Upper lobe of left lung (tissue), 4 donors: ENCODE measurements at regions not wholly inside any gene's neighbourhood (a gene's known extent, or its start where the extent isn't known, plus 50 kb on each side); places are given as distances from the start of the nearest gene placed in this dataset.

Source experiments
- POLR2A ChIP-seq, 4 donors: fragments of 450-650 bp; IDR thresholded peaks; one replicate each; pipeline ENCODE4 v1.5.1; 2016 to 2017; ENCODE audit warnings: antibody characterized with exemption in 4 of 4, mild to moderate bottlenecking in 2 of 4
- TF ChIP-seq, protein P1 (sequence below), 6 experiments: fragments of 450-650 bp in 4 of 6; fragments of 200-600 bp in 2 of 6; sonication (generic) in 2 of 6; IDR thresholded peaks; one replicate each; pipeline ENCODE4 v1.5.1; 2016 to 2019; ENCODE audit warnings: antibody characterized with exemption in 6 of 6

DNA sequence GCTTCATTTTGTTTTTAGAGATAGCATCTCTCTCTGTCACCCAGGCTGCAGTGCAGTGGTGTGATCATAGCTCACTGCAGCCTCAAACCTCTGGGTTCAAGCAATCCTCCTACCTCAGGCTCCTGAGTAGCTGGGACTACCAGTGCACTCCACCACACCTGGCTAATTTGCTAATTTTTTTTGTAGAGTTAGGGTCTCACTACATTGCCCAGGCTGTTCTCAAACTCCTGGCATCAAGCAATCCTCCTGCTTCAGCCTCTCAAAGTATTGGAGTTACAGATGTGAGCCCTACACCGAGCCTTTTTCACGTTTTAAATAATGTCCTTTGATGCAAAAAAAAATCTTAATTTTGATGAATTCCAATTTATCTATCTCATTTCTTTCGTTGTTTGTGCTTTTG lies 75.4 kb upstream of the LINC01488 start:
- TF ChIP-seq, protein P1, sequence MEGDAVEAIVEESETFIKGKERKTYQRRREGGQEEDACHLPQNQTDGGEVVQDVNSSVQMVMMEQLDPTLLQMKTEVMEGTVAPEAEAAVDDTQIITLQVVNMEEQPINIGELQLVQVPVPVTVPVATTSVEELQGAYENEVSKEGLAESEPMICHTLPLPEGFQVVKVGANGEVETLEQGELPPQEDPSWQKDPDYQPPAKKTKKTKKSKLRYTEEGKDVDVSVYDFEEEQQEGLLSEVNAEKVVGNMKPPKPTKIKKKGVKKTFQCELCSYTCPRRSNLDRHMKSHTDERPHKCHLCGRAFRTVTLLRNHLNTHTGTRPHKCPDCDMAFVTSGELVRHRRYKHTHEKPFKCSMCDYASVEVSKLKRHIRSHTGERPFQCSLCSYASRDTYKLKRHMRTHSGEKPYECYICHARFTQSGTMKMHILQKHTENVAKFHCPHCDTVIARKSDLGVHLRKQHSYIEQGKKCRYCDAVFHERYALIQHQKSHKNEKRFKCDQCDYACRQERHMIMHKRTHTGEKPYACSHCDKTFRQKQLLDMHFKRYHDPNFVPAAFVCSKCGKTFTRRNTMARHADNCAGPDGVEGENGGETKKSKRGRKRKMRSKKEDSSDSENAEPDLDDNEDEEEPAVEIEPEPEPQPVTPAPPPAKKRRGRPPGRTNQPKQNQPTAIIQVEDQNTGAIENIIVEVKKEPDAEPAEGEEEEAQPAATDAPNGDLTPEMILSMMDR (IDR thresholded peaks at IDR 0.05): no peak
- no peak for TF ChIP-seq POLR2A (IDR thresholded peaks at IDR 0.05)
